HG02588 (cell line): ENCODE measurements at regions not wholly inside any gene's neighbourhood (a gene's known extent, or its start where the extent isn't known, plus 50 kb on each side); places are given as distances from the start of the nearest gene placed in this dataset.

ENCODE experiments used
- ATAC-seq: cut with Tn5 transposase; IDR thresholded peaks from one replicate; pipeline ENCODE4 v1.9.1; 2021; ENCODE audit warnings: mild to moderate bottlenecking, moderate library complexity; ENCODE audit not compliant: unreplicated experiment

DNA sequence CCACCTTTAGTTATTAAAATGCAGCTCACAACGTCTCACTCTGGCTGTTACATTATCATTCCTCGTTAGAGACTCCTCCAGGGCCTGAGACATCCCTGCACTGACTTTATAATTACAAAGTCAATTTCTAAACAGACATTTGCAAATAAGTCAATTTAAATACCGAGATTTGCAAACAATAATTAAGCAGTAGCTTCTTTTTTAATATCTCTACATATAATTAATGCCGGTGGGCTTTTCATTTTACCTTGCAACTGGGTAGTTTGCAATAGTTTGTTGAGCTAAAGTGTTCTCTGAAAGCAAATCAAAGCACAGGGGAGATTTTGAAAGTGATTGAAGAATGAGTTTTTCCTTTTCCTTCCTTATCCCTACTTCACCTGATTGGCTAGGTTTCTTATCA lies 154.4 kb downstream of the TLR4 start:
- ATAC-seq, result no peak

DNA sequence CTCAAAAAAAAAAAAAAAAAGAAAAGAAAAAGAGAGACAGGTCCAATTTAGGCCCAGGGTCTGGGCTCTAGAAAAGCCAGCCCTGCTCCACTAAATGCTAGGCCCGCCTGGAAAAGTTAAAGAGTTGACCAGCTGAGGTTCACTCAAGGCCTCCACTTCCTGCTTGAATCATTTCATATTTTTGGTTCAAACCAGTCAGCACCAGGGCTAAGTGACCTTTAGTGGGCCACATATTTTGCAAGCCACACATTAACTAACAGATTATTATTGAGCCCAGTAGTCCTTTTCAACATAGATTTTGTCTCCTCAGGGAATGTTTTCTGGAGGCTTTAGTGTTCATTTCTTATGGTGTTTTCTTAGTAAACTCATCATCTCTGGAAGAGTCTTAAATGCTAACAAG lies 156.6 kb downstream of the TLR4 start:
- ATAC-seq, result no peak

DNA sequence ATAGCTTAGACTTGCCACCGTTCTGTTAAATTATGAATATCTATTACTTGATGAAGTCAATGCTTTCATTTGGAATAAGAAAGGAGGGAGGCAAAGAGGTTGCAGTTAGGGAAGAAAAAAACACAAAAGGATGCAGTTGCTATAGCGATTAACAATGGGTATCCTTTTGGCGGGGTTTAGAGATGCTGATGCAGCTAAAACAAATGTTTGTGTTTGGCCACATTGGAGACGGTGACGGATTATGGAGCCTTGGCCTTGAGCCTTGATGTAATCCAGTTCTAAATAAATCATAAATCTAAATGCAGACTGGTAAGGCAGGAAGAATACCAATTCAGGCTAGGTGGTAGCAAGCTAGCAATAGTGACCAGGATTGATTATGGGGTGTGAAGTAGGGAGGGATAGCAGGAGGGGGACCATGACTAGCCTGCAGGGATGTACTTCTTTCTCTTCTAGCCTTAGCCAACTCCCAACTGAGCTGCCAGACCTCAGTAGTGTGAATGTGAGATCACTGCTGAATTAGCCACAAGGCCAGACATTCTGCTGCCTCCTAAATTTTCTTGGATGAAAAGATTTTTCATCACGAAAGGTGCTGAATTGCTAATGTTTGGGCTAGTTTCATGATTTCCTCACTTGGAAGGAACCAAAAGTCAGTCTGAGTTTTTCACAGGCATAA lies 160.3 kb downstream of the TLR4 start:
- ATAC-seq, result no peak

DNA sequence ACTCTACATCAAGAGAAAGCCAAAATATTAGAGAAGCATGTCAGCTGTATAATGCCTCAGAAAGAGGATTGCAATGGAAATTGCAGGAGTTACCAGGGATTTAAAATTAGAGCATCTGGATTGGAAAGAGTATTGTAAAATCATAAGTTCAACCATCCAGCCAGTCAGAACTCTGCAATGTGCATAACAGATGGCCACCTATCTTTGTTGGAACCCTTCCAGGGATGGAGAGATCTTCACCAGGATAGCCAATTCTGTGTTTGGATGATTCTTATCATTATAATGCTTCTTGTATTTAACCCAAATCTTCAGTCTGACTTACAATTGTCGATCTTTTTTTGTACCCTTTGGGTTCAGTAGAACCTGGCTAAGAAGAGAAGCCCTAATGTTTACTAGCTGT lies 164.4 kb downstream of the TLR4 start:
- ATAC-seq, result no peak

DNA sequence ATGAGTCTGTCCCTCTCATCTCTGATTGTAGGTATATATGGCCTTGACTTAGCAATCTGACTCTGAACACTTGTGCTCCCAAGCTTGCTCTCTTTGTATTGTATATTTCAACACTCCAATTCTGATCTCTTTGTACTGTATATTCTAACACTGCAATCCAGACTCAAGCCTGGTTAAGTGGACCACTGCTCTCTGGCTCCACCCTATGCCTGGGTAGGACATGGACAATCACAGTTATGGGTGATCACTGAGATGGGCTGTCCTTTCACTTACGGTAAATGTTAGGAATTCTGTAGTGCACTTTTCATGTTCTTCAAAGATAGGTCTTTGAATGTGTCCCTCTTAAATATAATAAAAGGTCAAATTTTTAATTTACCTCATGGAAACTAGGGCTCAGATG lies 165.1 kb downstream of the TLR4 start:
- no peak for ATAC-seq

DNA sequence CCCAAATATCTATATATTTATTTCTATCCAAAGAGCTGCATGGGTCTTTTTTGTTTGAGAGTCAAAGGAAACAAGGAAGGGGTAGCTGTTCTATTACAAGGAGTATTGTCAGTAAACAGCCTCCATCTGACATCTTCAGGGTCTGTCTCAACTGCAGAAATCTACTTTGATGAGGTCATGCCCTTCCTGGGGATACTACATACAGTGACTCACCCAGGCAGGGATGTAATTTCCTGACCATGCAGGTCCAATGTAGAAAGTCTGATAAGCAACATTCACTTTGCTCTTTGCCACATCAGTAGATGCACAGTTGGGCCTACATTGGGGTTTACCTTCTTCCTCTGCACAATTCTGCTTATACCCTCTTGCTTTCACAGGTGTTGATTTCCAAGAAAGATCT lies 165.5 kb downstream of the TLR4 start:
- no peak for ATAC-seq

DNA sequence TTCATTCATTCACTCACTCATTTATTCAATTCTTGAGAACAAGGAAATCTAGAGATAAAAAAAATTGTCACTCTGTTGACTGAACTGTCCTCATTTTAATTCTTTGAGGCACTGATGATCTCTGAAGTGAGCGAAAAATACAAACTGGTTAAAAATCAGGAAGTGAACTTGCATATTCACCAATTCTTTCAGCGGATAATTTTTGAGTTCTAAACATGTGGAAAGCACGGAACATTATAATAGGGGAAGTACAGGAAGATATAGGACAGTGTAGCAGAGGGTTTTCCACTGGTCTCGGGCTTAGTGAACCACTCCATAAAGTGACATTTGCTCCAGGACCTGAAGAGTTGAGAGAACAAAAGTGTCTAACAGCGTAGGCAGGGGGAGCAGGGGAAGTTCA lies 169.5 kb downstream of the TLR4 start:
- no peak for ATAC-seq

DNA sequence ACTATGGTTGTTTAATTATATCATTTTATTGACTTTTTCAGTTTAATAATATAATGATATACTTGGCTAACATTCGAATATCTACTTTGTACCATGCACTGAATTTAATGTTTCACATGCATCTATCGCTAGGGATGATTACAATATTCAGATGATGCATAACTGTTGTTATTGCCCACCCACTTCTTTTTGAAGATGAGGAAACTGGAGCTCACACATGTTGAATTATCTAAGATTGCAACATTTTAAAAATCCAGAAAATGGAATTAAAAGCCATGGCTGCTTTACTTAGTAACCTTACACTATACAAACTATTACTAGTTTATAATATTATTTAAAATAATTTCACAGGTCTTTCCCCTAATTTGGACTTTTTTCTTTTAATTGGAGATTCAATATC lies 171.7 kb downstream of the TLR4 start:
- ATAC-seq, result no peak

DNA sequence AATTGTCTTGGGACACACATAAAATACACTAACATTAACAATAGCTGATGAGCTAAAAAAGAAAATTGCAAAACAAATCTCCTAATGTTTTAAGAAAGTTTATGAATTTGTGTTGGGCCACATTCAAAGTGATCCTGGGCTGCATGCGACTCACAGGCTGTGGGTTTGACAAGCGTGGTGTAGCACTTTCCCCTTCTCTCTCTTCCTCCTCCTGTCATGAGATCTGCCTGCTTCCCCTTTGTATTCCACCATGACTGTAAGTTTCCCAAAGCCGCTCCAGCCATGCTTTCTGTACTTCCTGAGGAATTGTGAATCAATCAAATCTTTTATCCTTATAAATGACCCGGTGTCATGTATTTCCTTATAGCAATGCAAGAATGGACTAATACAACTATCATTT lies 178.0 kb downstream of the TLR4 start:
- ATAC-seq, result no peak

DNA sequence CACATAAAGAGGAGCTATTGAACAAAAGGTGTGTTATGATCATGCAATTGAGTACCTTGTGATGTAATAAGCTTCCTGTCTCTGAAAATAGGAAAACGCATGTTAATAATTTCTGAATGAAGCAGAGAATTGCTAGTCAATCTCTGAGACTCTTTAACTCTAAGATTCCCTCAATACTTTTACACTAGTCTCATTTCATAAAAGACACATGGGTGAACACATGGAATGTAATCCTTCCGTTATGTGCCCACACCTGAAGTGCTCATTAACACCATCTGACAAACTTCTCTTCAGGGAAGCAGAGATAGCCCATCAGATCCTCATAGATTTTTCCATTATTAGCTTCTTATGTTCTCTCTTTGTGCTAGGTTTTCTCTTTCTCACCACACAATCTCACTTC lies 182.4 kb downstream of the TLR4 start:
- no peak for ATAC-seq

DNA sequence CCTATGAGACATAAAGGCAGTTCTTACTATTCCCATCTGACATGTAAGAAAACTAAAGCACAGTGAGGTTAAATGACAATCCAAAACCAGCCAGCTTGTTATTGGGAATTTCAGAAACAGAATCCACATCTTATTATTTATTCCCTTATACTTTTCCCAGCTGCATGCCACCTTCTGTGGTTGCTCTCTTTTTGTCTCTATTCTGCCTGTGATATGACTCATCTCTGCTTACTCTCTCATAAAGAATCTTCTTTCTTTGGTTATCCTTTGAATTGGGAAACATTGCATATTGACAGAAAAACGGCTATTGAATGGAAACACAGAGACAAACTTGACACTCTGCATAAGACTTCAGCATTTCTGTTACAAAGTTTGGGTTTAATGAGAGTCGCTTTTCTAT lies 183.2 kb downstream of the TLR4 start:
- no peak for ATAC-seq

DNA sequence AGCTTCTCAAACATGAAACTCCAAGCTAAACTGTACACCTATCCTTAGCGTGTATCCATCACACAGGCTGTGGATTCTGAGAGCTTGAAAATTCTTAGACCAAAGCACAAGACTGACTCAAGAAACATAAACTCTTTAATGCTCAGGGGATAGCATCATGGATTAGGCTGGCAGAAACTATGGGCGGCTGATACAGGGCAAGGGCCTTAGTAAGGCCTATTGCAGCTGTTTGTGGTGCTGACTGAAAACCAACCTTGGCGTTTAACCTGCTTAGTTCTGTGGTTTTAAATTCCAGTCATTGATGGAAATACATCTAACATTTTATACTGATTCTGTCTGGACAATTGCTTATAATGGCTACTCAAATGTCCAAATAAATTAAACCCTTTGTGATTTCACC lies 183.7 kb downstream of the TLR4 start:
- ATAC-seq, result no peak

DNA sequence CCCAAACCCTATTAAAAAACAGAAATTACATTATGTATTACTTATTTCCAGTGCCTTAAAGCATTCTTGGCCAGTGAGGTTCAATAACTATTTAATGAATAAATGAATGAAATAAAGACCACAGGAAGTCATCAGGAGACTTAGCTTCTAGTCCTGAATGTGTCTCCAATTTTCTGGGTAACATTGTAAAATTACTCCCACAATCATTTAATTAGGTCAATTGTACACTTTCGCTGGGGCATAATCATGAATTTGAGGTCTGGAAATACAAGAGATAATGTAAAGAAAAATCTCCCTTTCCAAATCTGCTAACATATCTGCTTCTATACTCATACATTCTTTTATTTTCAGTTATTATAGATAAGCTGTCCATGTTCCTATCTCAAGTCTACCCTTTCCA lies 199.2 kb downstream of the TLR4 start:
- no peak for ATAC-seq

DNA sequence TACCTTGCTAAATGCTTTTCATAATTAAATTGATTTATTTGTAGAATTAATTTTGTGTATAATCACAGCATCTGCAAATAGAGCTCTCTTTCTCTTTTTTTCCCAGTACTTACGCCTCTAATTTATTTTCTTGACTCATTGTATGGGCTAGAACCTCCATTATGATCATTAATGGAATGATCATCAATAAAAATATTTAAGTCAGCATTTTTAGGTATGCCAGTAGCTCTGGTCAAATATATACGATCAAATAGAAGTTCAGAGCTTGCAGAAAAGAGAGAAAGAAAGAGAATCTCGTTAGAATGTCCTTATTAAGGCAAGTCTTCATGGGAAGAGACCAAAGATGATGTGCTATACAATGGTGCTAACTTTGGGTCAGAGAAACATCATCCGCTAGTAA lies 202.6 kb downstream of the TLR4 start:
- ATAC-seq, result no peak

DNA sequence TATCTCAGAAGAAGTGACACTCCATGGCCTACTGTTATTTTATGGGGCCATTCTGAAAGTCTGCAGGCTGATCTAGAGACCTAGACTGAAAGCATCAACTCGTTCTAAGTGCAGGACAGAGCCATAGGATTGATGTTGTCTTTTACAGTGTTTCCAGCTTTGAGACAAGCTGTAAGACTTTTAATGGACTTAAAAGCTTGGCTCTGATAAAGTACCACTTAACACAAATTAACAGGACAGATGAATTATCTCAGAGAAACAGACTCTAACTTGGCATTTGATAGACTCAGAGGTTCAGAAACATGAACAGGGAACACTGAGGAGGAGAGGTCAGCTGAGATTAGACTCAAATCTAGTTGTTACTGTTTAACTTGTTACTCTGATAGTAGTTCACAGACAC lies 203.2 kb downstream of the TLR4 start:
- ATAC-seq, result no peak

DNA sequence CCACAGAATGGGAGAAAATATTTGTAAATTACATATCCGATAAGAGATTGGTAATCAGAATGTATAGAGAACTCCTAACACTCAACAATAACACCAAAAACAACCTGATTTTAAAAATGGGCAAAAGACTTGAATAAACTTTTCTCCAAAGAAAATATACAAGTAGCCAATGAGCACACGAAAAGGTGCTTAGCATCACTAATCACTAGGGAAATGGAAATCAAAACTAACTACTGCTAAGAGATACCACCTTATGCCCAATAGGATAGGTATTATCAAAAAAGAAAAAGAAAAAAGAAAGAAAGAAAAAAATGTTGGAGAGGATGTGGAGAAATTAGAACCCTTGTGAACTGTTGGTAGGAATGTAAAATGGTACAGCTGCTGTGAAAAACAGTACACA lies 212.1 kb downstream of the TLR4 start:
- no peak for ATAC-seq

DNA sequence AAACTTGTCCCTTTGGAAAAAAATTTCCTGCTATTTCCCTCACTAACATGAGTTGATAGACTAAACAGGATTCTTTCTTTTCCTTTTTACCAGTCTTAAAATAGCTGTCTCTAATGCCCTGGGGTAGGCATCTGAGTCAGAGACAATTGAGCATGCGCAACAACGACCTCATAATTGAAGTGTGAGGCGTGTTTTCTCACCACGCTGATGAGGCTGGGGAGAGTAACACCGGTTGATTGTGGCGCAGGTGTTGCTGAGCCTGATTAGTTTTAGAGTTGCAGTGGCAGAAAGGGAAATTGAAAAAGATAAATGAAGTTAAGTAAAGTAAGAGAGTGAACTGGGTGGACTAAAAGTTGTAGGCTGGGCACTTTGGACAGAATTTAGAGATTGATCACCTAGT lies 213.7 kb downstream of the TLR4 start:
- no peak for ATAC-seq

DNA sequence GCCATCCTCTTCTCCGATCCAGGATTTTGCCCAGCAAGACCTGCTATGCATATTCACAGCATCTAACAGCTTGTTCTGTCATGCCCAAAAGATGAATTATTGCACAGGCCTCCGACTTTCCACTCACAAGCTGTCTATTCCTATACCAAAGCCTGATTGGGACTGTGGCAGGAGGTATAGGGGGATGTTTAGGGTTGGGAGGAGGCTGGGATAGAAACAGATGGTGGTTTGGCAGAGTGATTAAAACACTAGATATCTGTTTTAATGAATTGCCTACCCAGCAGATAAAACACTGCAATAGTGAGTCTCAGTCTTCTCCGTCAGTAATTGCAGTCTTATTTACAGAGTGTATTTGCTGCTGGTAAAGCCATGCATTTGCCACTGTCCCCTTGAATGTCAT lies 215.3 kb downstream of the TLR4 start:
- no peak for ATAC-seq

DNA sequence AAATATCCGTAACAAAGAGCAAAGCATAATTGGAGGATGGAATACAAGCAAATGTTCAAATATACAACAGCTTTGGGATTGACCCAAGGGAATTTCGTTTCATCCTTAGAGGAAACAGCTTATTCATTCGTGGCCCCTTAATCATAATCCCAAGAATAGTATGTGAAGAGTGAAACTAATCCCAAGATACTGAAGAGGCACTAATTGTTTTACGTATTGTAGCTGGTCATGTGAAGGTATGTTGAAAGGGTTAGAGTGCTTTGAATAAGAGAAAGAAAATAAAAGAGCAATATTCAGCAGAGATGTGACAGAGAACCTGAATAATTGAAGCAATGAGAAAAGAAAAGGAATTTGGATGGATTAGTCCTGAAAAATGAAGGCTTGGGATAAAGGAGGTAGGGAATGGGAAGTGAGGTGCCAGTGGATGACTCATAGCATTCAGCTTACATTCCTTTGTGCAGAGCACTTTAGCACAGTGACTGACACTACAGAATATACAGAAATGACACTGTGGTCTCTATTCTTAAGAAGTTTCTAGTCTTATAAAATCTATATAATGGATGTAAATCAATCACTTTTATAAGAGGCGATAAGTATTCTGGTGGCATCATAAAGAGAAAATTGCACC lies 221.9 kb downstream of the TLR4 start:
- no peak for ATAC-seq

DNA sequence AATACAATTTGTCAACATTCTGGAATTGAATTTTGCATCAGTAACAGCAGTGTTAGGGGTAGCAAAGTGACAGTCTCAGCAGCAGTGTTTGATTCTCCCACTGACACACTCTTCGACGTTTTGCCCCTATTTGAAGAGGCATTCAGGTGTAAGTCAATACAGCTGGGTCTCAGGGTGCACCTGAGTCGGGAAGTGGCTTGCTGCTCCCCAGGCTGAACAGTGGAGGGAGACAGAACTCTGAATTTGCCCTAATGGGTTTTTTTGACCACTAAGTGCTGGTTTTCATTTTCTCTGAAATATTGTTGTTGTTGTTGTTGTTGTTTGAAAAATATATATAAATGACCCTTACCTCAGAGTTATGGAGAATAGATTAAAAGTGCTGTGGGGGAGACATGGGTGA lies 223.2 kb downstream of the TLR4 start:
- no peak for ATAC-seq

DNA sequence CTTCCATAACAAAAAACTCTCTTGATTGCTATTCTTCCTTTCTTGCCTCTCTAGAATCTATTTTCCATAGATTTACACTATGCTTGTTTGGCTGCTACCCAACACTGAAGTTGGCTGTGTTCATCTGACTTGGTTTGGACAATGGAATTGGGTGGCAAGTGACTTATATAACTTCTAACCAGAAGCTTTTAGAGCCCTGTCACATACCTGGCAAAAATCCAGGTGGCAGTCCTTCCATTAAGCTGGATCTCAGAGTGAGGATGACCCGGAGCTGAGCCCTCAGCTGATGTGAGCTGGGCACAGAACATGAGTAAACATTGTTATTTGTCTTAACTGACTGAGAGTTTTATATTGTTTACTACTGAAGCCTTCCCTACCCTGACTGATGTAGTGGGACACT lies 225.7 kb downstream of the TLR4 start:
- ATAC-seq, result no peak

DNA sequence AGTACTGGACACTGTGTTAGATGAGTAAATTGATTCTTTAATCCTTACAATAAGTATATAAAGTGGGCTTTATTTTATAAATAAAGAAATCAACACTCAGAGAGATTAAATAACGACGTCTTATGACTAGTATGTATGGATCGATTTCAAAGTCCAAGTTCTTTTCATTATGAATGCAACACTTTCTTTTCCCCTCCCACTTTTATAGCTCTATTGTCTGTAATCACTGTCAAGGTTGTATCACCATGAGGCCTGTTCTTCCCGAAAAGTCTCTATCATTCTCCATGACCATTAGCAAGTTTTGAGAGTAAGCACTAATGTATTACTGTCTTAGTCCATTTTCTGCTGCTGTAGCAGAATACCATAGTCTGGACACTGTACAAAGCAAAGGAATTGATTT lies 228.4 kb downstream of the TLR4 start:
- ATAC-seq, result no peak
